Kidney (tissue), 13 donors: ENCODE measurements at regions not wholly inside any gene's neighbourhood (a gene's known extent, or its start where the extent isn't known, plus 50 kb on each side); places are given as distances from the start of the nearest gene placed in this dataset.
A peak's percentile ranks its signal among the peaks of the same experiment; 100 is the strongest.

Experiments used
- DNase-seq, 5 donors: peaks; one replicate each; pipeline ENCODE4 v3.0.0-alpha.2; 2013 to 2020
- FAIRE-seq: peaks from 2 replicates; lab custom pipeline; 2012; peaks lifted over from hg19 to GRCh38; lab: Jason Lieb, UNC
- H3K27ac ChIP-seq, 2 donors: one replicate each; pipeline ENCODE4 v1.7.0; 2013; ENCODE audit warnings: low read depth in 2 of 2, low read length in 2 of 2, inconsistent platforms in 1 of 2
- H3K27me3 ChIP-seq: one replicate; pipeline ENCODE4 v1.7.1; 2013; ENCODE audit warnings: low read length, inconsistent platforms; ENCODE audit not compliant: control insufficient read depth, insufficient read depth
- H3K36me3 ChIP-seq, 3 donors: one replicate each; pipeline versions ENCODE4 v1.7.0 to v1.7.1; 2013; ENCODE audit warnings: low read length in 3 of 3, control low read depth in 1 of 3, inconsistent platforms in 1 of 3; ENCODE audit not compliant: insufficient read depth in 3 of 3, control insufficient read depth in 2 of 3
- H3K4me1 ChIP-seq, 3 donors: one replicate each; pipeline versions ENCODE4 v1.7.0 to v1.7.1; 2013; ENCODE audit warnings: low read length in 3 of 3, inconsistent platforms in 1 of 3, low read depth in 1 of 3; ENCODE audit not compliant: control insufficient read depth in 2 of 3, insufficient read depth in 2 of 3
- H3K4me3 ChIP-seq, 3 donors: one replicate each; pipeline versions ENCODE4 v1.7.0 to v1.8.1; 2013; ENCODE audit warnings: low read length in 3 of 3, control low read depth in 1 of 3, inconsistent platforms in 1 of 3
- H3K9ac ChIP-seq, 3 donors: one replicate each; pipeline versions ENCODE4 v1.7.0 to v1.7.1; 2013; ENCODE audit warnings: low read length in 3 of 3, control low read depth in 1 of 3, inconsistent platforms in 1 of 3
- H3K9me3 ChIP-seq, 3 donors: one replicate each; pipeline versions ENCODE4 v1.7.0 to v1.7.1; 2013; ENCODE audit warnings: low read length in 3 of 3, control low read depth in 1 of 3, inconsistent platforms in 1 of 3; ENCODE audit not compliant: control insufficient read depth in 2 of 3, insufficient read depth in 1 of 3
- intact Hi-C: fragments of 100-400 bp; cut with DNase I; formaldehyde crosslinking; loops from one replicate; pipeline ENCODE4 v1.11.1; 2022
- TF ChIP-seq, protein P1 (sequence below): IDR thresholded peaks from 3 replicates; pipeline ENCODE4 v1.5.1; 2012; ENCODE audit warnings: mild to moderate bottlenecking, moderate library complexity, borderline replicate concordance; ENCODE audit not compliant: insufficient read depth; ENCODE audit errors: extremely low read depth
- donor health status: control.
- donor health status: control.
- donor health status: control.
- donor health status: control.
- donor health status: control.
- donor health status: DM: yes; HTN: yes; CAD: no.
- donor health status: Normal renal cell carcinoma (clear cell type).

DNA sequence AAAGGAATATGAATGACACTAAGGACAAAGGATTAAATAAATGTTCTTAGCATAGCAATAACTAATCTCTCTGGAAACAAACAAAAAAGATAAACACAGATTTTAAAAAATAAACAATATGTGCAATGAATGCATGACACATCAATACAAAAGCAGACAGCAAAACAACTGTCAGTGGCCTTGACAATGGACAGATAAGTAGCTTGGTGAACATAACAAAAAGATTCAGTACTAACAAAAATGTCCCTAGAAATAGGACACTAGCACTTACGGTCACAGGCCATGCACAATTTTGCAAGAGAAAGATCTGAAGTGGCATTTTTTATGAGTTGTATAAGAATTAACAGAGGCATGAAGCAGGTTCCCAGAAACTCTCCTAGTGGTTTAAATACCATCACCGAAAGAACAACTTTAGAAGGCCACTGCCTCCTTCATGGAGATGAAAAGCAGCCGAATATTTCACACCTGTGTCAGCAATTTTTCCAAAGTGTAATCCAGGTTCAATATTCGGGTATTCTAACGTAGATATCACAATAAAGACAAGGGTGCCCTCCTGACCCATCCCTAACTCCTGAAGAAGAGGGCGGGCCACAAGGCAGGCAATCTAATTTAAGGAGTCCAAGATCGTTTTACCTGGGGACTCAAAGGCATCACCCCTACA lies 231.3 kb upstream of the MKLN1 start:
- H3K4me1 ChIP-seq = peaks cover 0 to 7% (median 0%) of the 10 kb centered on the region in 3 donors
- intact Hi-C loops = no loop called here
- no peaks in the 10 kb centered on the region for H3K27me3 ChIP-seq
- no peak overlapping the region for H3K4me3 ChIP-seq
- no peak overlapping the region for H3K27ac ChIP-seq
- TF ChIP-seq, protein P1, sequence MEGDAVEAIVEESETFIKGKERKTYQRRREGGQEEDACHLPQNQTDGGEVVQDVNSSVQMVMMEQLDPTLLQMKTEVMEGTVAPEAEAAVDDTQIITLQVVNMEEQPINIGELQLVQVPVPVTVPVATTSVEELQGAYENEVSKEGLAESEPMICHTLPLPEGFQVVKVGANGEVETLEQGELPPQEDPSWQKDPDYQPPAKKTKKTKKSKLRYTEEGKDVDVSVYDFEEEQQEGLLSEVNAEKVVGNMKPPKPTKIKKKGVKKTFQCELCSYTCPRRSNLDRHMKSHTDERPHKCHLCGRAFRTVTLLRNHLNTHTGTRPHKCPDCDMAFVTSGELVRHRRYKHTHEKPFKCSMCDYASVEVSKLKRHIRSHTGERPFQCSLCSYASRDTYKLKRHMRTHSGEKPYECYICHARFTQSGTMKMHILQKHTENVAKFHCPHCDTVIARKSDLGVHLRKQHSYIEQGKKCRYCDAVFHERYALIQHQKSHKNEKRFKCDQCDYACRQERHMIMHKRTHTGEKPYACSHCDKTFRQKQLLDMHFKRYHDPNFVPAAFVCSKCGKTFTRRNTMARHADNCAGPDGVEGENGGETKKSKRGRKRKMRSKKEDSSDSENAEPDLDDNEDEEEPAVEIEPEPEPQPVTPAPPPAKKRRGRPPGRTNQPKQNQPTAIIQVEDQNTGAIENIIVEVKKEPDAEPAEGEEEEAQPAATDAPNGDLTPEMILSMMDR = no peak
- FAIRE-seq = no peak
- peaks cover 0 to 6% (median 5%) of the 10 kb centered on the region in 3 donors for H3K36me3 ChIP-seq
- H3K9me3 ChIP-seq = no peaks in the 10 kb centered on the region
- peak overlapping the region in 1 of 3 donors; percentile 4 for H3K9ac ChIP-seq
- no peak for DNase-seq

DNA sequence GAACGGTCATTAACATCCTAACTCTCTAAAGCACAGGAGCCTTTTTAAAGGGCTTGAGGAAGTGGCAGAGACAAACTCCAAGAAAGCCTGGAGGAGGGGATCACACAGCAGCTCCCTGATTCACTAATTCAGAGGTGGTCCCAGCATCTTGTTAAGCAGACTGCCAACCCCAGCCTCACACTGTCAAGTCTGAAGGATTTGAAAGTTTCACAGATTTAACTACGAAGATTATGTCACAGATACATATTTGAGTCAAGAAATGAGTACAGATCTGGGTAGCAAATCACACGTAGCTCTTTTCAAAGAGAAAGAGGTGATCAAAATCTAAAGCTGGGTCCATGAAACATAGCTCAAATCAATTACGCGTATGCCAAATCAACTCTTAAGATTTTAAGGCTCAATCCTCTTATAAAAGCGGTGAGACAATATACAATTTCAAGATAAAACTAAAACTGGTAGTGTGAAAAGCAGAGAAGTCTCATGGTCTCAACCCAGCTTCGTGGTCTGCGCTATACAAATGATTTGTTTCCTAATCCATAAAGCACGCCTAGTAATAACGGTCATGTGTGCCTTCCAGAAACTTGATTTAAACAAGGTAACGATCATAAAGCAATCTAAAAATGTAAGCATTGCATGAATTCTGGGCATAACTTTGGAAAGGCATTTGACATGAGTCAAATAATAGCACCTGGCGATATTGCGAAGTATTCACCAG lies 229.9 kb upstream of the MKLN1 start:
- DNase-seq (no peak), FAIRE-seq (no peak)
- intact Hi-C loops = no loop called here

DNA sequence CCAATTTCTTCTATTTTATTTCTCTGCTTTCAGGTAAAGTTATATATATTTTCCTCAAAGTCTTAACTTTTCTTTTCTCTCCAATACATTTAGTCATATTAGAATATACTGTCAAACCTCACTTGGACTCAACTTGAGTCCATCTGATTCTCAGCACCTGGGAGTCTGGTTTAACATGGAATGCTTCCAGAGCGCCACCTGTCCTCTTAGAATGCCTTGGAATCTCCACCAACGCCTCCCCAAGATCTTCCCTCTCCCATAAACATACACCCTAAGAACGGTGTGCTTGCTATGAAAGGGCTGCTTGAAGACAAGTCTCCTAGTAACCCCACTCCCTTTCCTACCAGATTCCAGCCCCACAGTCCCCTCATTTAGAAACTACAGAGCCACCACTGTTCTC lies 229.1 kb upstream of the MKLN1 start:
- H3K9me3 ChIP-seq = no peaks in the 10 kb centered on the region
- DNase-seq = no peak
- H3K27me3 ChIP-seq = no peaks in the 10 kb centered on the region
- TF ChIP-seq, protein P1 = no peak
- no peak overlapping the region for H3K9ac ChIP-seq
- H3K4me1 ChIP-seq = peaks cover 0 to 4% (median 0%) of the 10 kb centered on the region in 3 donors
- H3K27ac ChIP-seq = no peak overlapping the region
- no peak for FAIRE-seq
- no peak overlapping the region for H3K4me3 ChIP-seq
- H3K36me3 ChIP-seq = peaks cover 0 to 6% (median 5%) of the 10 kb centered on the region in 3 donors
- intact Hi-C loops = no loop called here

More for the DNA sequence above, 229.9 kb upstream of the MKLN1 start:
- no peak overlapping the region for H3K4me3 ChIP-seq
- no peak overlapping the region for H3K9ac ChIP-seq
- H3K27me3 ChIP-seq = no peaks in the 10 kb centered on the region
- TF ChIP-seq, protein P1 = no peak
- no peak overlapping the region for H3K27ac ChIP-seq
- peaks cover 0 to 4% (median 0%) of the 10 kb centered on the region in 3 donors for H3K4me1 ChIP-seq
- H3K9me3 ChIP-seq = no peaks in the 10 kb centered on the region
- H3K36me3 ChIP-seq = peaks cover 0 to 6% (median 5%) of the 10 kb centered on the region in 3 donors
